Fibroblast of pulmonary artery (primary cell): ENCODE measurements at regions not wholly inside any gene's neighbourhood (a gene's known extent, or its start where the extent isn't known, plus 50 kb on each side); places are given as distances from the start of the nearest gene placed in this dataset.

ENCODE experiments used
- DNase-seq: peaks from one replicate; pipeline ENCODE4 v3.0.0-alpha.2; 2010; ENCODE audit warnings: low read depth
- H3K4me3 ChIP-seq: replicated peaks from 2 replicates; pipeline ENCODE4 v1.5.1; 2011; ENCODE audit warnings: low read depth, mild to moderate bottlenecking, control low read depth, low read length, moderate library complexity
- TF ChIP-seq, protein P1 (sequence below): IDR thresholded peaks from 2 replicates; pipeline ENCODE4 v1.5.1; 2011; ENCODE audit warnings: mild to moderate bottlenecking, control low read depth, low read length, inconsistent platforms; ENCODE audit errors: missing control alignments

DNA sequence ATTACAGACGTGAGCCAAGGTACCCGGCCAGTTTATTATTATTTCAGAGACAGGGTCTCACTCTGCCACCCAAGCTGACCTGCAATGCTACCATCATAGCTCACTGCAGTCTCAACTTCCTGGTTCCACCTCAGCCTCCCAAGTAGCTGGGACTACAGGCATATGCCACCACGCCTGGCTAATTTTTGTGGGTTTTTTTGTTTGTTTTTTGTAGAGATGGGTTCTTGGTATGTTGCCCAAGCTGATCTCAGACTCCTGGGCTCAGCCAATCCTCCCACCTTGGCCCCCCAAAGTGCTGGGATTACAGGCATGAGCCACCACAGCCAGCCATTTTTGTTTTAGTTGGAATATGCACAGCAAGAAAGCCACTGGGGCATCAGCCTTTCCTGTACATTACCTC is 115.7 kb downstream of the MRM1 start:
- TF ChIP-seq, protein P1, sequence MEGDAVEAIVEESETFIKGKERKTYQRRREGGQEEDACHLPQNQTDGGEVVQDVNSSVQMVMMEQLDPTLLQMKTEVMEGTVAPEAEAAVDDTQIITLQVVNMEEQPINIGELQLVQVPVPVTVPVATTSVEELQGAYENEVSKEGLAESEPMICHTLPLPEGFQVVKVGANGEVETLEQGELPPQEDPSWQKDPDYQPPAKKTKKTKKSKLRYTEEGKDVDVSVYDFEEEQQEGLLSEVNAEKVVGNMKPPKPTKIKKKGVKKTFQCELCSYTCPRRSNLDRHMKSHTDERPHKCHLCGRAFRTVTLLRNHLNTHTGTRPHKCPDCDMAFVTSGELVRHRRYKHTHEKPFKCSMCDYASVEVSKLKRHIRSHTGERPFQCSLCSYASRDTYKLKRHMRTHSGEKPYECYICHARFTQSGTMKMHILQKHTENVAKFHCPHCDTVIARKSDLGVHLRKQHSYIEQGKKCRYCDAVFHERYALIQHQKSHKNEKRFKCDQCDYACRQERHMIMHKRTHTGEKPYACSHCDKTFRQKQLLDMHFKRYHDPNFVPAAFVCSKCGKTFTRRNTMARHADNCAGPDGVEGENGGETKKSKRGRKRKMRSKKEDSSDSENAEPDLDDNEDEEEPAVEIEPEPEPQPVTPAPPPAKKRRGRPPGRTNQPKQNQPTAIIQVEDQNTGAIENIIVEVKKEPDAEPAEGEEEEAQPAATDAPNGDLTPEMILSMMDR = no peak
- no peak for DNase-seq
- no peak overlapping the region for H3K4me3 ChIP-seq

DNA sequence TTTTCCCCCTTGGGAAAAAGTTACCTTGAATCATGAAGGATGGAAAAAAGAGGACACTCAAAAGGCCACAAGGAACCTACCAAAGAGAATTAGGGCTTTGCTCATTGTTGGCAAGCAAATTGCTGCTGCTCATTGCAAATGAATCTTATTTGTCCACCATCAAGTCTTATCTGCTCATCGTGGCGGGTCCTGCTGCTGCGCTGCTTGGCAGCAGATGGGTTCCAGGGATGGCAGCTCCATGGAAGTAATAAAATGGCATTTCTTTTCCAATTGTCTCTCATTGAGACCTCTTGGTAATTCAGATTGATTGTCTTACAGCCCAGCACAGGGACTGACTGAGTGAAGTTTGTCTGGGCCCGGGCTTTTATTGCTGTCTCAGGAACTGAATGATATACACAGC is 118.7 kb downstream of the MRM1 start:
- no peak overlapping the region for H3K4me3 ChIP-seq
- no peak for DNase-seq
- TF ChIP-seq, protein P1 = no peak

DNA sequence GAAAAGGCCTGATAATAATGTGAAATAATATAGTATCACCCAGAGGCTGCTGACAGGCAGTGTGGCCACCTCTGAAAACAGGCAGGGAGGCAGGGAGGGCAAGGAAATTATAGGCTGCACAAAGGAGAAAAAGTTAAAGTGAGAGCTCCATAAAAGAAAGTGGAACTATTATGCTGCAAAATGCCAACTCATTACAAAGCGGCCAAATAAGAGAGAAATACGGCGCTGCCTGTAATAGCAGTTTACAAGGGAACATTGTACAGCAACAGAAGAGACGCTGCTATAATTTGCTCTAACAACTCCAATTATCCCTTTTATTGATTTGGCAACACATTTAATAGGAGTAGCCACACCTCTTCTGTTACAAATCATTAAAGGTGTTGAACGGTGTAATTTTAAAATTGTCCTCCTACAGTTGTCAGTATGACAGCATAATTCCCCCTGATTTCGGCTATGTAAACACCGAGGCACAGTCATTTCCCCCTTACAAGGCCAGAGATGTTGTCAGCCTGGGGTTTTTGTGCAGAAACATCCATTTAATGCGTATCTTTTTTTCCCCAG is 120.3 kb downstream of the MRM1 start:
- DNase-seq = no peak
- TF ChIP-seq, protein P1 = no peak
- peak overlapping the region; percentile 43 for H3K4me3 ChIP-seq

DNA sequence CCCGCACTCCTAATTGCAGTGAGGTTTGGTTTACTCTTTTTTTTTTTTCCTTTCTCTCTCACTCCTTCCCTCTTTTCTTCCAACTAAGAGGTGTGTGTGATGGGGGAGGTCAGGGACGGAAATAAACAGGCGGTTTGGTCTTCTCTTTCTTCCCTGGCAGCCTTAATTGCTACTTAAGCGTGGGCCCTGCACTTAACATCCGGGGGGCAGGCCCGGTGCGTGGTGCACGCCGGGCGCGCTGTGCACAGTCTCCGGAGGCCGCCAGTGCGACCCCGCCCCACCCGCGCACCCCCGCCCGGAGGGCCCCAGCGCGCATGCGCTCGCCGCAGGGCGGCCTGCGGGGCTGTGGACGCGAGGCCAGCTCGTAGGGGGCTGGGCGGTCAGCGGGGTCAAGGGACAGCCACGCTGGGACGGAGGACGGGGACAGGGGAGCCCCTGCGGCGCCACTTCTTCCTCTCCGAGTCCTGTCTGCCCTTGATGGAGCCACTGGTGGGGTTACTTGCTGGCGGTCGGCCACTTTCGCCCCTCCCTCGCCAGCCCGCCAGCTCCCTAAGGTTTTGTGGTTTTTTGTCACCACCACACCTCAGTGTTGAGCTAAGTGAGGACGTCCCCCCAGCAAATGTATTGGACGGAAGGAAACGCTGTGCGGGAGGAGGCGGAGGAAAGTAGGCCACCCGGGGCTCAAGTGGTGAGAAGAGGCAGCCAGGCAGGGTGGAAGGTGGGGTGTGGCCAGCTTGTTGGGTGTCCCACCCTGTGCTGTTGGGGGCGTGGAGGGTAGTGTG is 120.9 kb downstream of the MRM1 start:
- peak; percentile 17 for DNase-seq

DNA sequence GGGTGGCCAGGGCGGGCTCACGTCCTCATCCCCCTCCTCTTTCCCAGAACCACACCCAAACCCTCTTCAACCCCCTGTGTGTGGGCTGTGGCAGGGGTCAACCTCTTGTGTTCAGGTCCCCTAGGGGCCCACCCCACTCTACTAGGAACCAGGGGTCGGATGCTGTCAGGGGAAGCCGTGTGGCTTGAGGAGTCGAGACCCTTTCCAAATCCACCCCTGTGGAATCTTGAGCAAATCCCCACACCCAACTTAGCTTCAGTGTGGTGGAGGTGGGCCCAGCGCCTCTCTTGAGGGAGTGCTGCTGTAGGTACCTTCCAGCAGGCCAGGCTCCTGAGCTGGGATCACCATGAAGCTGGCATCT is 121.5 kb downstream of the MRM1 start:
- DNase-seq = no peak
- TF ChIP-seq, protein P1 = no peak
- no peak overlapping the region for H3K4me3 ChIP-seq

More for the DNA sequence above, 120.9 kb downstream of the MRM1 start:
- TF ChIP-seq, protein P1 = no peak
- peak overlapping the region; percentile 43 for H3K4me3 ChIP-seq

DNA sequence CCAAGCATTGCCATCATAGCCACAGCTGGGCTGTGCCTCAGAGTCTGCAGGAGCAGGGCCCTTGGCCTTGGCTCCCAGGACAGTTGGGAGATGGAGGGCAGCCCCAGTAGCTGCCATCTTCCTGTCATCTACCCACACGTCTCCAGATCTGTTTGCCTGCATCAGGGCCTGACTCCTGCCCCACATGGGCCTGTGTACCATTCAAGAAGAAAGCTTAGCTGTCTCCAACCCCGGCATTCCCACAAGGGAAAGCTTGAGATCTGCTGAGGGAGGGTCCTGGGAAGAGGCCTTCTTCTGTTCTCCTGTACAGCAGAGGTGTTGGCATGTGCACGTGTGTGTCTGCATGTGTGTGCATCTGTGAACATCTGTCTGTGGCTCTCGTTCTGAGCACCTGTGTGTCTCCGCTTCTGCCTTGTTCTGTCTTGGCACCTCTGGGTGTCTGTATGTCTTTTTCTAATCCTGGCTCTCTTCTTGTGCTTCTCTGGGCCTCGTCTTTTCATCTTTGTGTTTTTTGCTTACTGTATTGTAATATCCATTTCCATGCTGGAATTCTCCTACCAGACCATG is 122.2 kb downstream of the MRM1 start:
- no peak for DNase-seq
- H3K4me3 ChIP-seq = no peak overlapping the region
- TF ChIP-seq, protein P1 = no peak
